ENCODE measurements at regions not wholly inside any gene's neighbourhood (a gene's known extent, or its start where the extent isn't known, plus 50 kb on each side); places are given as distances from the start of the nearest gene placed in this dataset.

DNA sequence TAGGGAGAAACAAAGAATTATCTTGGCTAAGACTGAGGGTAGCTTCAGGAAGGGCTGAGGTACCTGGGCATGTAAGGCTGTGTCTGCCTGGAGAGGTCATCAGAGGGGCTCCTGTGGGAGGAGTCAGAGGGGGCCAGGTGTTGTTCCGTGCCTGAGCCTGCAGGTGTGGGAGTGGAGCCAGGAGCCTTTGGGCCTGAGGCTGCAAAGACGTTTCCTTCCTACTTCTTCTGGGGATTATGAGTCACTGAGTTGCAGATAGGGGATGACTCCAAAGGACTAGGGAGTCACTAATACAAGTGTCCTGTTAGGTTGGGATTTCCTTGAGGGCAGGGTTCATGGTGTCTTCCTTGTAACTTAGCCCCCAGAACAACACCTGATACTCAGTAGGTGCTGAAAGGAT is 391.1 kb downstream of the ARHGEF28 start:
- TF ChIP-seq, protein P1, sequence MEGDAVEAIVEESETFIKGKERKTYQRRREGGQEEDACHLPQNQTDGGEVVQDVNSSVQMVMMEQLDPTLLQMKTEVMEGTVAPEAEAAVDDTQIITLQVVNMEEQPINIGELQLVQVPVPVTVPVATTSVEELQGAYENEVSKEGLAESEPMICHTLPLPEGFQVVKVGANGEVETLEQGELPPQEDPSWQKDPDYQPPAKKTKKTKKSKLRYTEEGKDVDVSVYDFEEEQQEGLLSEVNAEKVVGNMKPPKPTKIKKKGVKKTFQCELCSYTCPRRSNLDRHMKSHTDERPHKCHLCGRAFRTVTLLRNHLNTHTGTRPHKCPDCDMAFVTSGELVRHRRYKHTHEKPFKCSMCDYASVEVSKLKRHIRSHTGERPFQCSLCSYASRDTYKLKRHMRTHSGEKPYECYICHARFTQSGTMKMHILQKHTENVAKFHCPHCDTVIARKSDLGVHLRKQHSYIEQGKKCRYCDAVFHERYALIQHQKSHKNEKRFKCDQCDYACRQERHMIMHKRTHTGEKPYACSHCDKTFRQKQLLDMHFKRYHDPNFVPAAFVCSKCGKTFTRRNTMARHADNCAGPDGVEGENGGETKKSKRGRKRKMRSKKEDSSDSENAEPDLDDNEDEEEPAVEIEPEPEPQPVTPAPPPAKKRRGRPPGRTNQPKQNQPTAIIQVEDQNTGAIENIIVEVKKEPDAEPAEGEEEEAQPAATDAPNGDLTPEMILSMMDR (IDR thresholded peaks at IDR 0.05), result no peak
- no peak for TF ChIP-seq EZH2 (IDR thresholded peaks at IDR 0.05)
- no peak for TF ChIP-seq EZH2phosphoT487 (IDR thresholded peaks at IDR 0.05)
